ENCODE measurements at regions not wholly inside any gene's neighbourhood (a gene's known extent, or its start where the extent isn't known, plus 50 kb on each side); places are given as distances from the start of the nearest gene placed in this dataset.

- no peak overlapping the region for H3K4me3 ChIP-seq (ENCODE audit: low read length)
- H3K4me1 Mint-ChIP-seq (ENCODE audit: low read depth), result no peaks in the 10 kb centered on the region
- H3K36me3 Mint-ChIP-seq (ENCODE audit: low read depth), result no peaks in the 10 kb centered on the region
- H3K27me3 Mint-ChIP-seq, result peaks cover 15% of the 10 kb centered on the region
- H3K4me1 ChIP-seq (ENCODE audit: insufficient read depth, low read length), result no peaks in the 10 kb centered on the region
- ChIA-PET POLR2A (no interaction called here), CTCF (interaction anchor here (1.6 kb wide), 1 partner anchor 10 kb away, joined by 4 read pairs; no protein-coding TSS in a partner anchor)
- no peak overlapping the region for H3K27ac ChIP-seq (ENCODE audit: low read depth in 1 of 2, low read length in 2 of 2)
- no peak overlapping the region for H3K4me3 Mint-ChIP-seq
- no peak overlapping the region for H3K27ac Mint-ChIP-seq
- intact Hi-C loops (cut with DNase I, micrococcal nuclease), result no loop called here
- no peaks in the 10 kb centered on the region for H3K9me3 Mint-ChIP-seq
- DNase-seq (no peak), ATAC-seq (ENCODE audit: poor library complexity) (no peak)
- TF ChIP-seq CTCF (IDR thresholded peaks at IDR 0.05), result no peak
- H3K9me3 ChIP-seq (ENCODE audit: control insufficient read depth in 1 of 2, insufficient read depth in 1 of 2, low read length in 2 of 2), result no peaks in the 10 kb centered on the region
- no peaks in the 10 kb centered on the region for H3K36me3 ChIP-seq (ENCODE audit: insufficient read depth, low read length)
- H3K27me3 ChIP-seq (ENCODE audit: control insufficient read depth in 1 of 2, insufficient read depth in 2 of 2, low read length in 2 of 2), result no peaks in the 10 kb centered on the region
Observed at GRCh38 chr15:39153716-39154115, 427.2 kb upstream of the THBS1 start.

- DNase-seq (no peak), ATAC-seq (ENCODE audit: poor library complexity) (no peak)
- Mint-ChIP-seq H3K4me1 (ENCODE audit: low read depth) (no peaks in the 10 kb centered on the region), H3K9me3 (no peaks in the 10 kb centered on the region), H3K4me3 (no peak overlapping the region), H3K27ac (no peak overlapping the region), H3K27me3 (peaks cover 15% of the 10 kb centered on the region), H3K36me3 (ENCODE audit: low read depth) (no peaks in the 10 kb centered on the region)
- Histone ChIP-seq H3K36me3 (ENCODE audit: insufficient read depth, low read length) (no peaks in the 10 kb centered on the region), H3K4me1 (ENCODE audit: insufficient read depth, low read length) (no peaks in the 10 kb centered on the region), H3K4me3 (ENCODE audit: low read length) (no peak overlapping the region), H3K27me3 (ENCODE audit: control insufficient read depth in 1 of 2, insufficient read depth in 2 of 2, low read length in 2 of 2) (no peaks in the 10 kb centered on the region), H3K27ac (ENCODE audit: low read depth in 1 of 2, low read length in 2 of 2) (no peak overlapping the region), H3K9me3 (ENCODE audit: control insufficient read depth in 1 of 2, insufficient read depth in 1 of 2, low read length in 2 of 2) (no peaks in the 10 kb centered on the region)
- no peak for TF ChIP-seq CTCF (IDR thresholded peaks at IDR 0.05)
- POLR2A ChIA-PET, result no interaction called here
- intact Hi-C loops (cut with DNase I, micrococcal nuclease), result no loop called here
- CTCF ChIA-PET, result interaction anchor here (1.6 kb wide), 1 partner anchor 10 kb away, joined by 4 read pairs; no protein-coding TSS in a partner anchor
Observed at GRCh38 chr15:39154227-39154638, 426.6 kb upstream of the THBS1 start.

- Mint-ChIP-seq H3K27ac (no peak overlapping the region), H3K4me1 (ENCODE audit: low read depth) (no peaks in the 10 kb centered on the region), H3K36me3 (ENCODE audit: low read depth) (no peaks in the 10 kb centered on the region), H3K4me3 (no peak overlapping the region), H3K27me3 (peaks cover 15% of the 10 kb centered on the region), H3K9me3 (no peaks in the 10 kb centered on the region)
- intact Hi-C loops (cut with DNase I, micrococcal nuclease), result no loop called here
- no peaks in the 10 kb centered on the region for H3K9me3 ChIP-seq (ENCODE audit: control insufficient read depth in 1 of 2, insufficient read depth in 1 of 2, low read length in 2 of 2)
- H3K36me3 ChIP-seq (ENCODE audit: insufficient read depth, low read length), result no peaks in the 10 kb centered on the region
- ChIA-PET CTCF (no interaction called here), POLR2A (no interaction called here)
- H3K27ac ChIP-seq (ENCODE audit: low read depth in 1 of 2, low read length in 2 of 2), result no peak overlapping the region
- H3K4me3 ChIP-seq (ENCODE audit: low read length), result no peak overlapping the region
- H3K27me3 ChIP-seq (ENCODE audit: control insufficient read depth in 1 of 2, insufficient read depth in 2 of 2, low read length in 2 of 2), result no peaks in the 10 kb centered on the region
- no peak for ATAC-seq (ENCODE audit: poor library complexity)
- DNase-seq, result no peak
- no peak for TF ChIP-seq CTCF (IDR thresholded peaks at IDR 0.05)
- H3K4me1 ChIP-seq (ENCODE audit: insufficient read depth, low read length), result no peaks in the 10 kb centered on the region
Observed at GRCh38 chr15:39154776-39155175, 426.1 kb upstream of the THBS1 start.

All from CD4-positive, alpha-beta T cell (primary cell).